Activated CD4-positive, CD25-positive, alpha-beta regulatory T cell treated with anti-CD3 and anti-CD28 coated beads, Interleukin-2, amount 50 U/mL, for 16 hours (primary cell): ENCODE measurements at regions not wholly inside any gene's neighbourhood (a gene's known extent, or its start where the extent isn't known, plus 50 kb on each side); places are given as distances from the start of the nearest gene placed in this dataset.
"Not testable (repeated sequence)": the region's sequence is repeated elsewhere in the genome, so short reads cannot be mapped to it uniquely, and the experiment has no call there.

Experiments used
- DNase-seq: peaks from one replicate; pipeline ENCODE4 v3.0.0-alpha.2; 2020; ENCODE audit warnings: low read depth, low spot score

DNA sequence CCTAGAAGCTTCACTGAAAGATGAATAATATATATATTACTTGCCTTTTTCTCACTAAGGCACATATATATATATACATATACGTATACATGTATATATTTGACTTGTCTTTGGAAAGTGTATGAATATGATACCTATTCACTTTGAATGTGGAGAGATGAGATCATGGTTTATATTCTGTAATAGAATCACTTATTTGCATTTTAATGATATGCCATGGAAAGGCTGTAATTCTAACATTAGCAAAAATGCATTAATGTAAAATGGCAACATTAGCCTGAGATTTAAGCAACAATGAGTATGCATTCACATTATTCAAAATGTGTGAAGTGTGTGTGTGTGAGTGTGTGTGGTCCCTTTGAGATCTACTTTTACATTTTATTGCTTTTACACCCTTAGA is 54.5 kb upstream of the PRKD1 start:
- no peak for DNase-seq

- no peak for DNase-seq
These were observed 55.3 kb upstream of the PRKD1 start for GRCh38 chr14:29982993-29983392.

DNA sequence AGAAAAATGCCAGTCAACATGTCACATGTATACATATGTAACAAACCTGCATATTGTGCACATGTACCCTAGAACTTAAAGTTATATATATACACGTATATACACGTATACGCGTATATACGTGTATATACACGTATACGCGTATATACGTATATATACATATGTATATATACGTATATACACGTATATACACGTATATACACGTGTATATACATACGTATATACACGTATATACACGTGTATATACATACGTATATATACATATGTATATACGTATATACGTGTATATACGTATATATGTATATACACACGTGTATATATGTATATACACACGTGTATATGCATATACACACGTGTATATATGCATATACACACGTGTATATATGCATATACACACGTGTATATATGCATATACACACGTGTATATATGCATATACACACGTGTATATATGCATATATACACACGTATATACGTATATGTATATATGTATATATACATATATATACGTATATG is 62.8 kb upstream of the PRKD1 start:
- DNase-seq: not testable (repeated sequence)

DNA sequence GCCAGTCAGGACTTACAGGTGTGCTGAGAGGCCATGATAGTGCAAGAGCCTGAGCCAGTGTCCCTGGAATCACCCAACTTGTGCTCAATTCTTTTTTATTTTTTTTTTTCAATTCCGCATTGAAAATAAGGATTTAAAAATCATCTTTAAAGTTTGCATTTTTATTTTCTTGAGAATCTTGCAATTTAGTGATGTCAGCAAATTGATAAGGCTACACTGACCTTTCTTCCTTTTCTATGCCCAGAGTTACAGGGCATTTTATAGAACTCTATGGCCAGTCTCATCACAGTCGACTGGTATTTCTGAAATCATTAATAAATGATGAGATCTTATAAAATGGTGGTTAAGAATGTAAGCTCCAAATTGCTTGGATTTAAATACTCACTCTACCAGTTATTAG is 63.3 kb upstream of the PRKD1 start:
- DNase-seq: no peak

GRCh38 chr14:29993143-29993542 is 65.5 kb upstream of the PRKD1 start:
- DNase-seq: no peak

DNA sequence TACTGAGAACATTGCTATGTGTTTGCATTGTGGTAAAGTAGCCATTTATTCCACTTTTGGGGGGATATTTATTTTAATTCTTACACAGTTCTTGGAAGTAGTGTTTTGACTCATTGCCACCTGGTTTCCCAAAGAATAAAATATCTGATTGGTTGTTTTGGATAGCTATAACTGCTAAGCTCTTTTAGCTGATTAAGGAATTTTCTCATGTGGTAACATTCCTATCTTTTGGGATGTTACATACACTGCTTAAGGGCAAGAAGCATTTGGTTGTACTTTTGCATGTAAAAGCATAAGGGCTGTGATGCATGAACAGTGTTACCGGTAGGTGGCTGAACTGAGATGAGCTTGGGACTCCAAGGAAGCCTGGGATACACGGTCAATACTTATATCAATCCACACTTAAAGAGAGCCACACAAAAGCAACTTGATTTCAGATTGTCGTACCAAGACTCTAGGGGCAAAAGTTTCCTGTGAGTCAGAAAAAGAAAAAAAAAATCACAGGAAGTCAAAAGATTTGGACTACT is 71.4 kb upstream of the PRKD1 start:
- no peak for DNase-seq

- DNase-seq: no peak
These were observed 75.2 kb upstream of the PRKD1 start for GRCh38 chr14:30002859-30003258.

GRCh38 chr14:30005114-30005808 is 77.6 kb upstream of the PRKD1 start:
- no peak for DNase-seq

GRCh38 chr14:30006695-30007094 is 79.0 kb upstream of the PRKD1 start:
- no peak for DNase-seq

- DNase-seq: no peak
These were observed 87.8 kb upstream of the PRKD1 start for GRCh38 chr14:30015489-30015888.

DNA sequence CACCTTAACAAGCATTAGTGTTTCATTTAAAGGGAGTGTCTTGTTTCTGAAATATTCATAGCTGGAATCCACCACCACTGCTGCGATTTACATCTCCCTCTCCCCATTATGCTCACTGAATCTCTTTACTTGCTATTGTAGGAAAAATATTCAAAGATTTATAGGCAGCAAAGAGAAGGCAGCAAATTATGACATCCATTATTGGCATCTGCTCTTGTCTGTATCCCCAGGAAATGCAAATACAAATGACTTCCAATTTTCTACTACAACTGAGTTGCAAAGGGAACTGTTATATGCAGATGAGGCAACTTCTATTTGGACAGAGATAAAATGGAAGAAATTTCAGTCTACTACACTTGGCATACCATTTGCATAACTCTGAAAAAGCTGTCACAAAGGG is 88.4 kb upstream of the PRKD1 start:
- DNase-seq: no peak

GRCh38 chr14:30017370-30017993 is 89.8 kb upstream of the PRKD1 start:
- DNase-seq: no peak

GRCh38 chr14:30020271-30020670 is 92.6 kb upstream of the PRKD1 start:
- no peak for DNase-seq

- no peak for DNase-seq
These were observed 93.0 kb upstream of the PRKD1 start for GRCh38 chr14:30020687-30021086.

- not testable (repeated sequence) for DNase-seq
These were observed 95.7 kb upstream of the PRKD1 start for GRCh38 chr14:30023350-30023749.

DNA sequence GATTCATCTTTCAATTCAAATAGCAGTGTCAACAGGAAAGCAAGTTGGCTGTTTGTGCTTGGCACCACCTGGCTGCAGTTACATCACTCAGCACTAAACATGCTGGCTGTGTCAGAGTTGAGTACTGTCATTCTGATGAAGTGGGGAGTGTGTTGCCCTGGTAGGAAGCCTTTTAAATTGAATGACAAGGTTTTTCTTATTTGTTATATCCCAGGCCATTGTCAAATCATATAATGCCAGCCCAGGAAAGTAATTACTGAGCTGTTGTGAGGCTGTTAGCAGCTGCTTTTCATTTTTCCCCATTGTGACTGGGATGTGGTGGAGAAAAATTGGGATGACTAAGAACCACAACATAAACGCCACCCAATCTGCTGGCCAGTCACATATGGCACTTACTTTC is 106.5 kb upstream of the PRKD1 start:
- DNase-seq: no peak

- DNase-seq: no peak
These were observed 107.7 kb upstream of the PRKD1 start for GRCh38 chr14:30035361-30035760.

DNA sequence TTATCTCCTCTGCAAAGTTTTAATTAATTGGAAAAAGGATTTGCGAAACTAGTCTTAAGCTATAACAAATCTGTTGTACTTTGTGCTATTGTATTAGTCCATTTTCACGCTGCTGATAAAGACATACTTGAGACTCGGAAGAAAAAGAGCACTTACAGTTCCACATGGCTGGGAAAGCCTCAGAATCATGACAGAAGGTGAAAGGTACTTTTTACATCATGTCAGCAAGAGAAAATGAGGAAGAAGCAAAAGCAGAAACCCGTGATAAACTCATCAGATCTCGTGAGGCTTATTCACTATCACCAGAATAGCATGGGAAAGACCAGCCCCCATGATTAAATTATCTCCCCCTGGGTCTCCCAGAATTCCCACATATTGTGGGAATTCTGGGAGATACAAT is 118.1 kb upstream of the PRKD1 start:
- no peak for DNase-seq

DNA sequence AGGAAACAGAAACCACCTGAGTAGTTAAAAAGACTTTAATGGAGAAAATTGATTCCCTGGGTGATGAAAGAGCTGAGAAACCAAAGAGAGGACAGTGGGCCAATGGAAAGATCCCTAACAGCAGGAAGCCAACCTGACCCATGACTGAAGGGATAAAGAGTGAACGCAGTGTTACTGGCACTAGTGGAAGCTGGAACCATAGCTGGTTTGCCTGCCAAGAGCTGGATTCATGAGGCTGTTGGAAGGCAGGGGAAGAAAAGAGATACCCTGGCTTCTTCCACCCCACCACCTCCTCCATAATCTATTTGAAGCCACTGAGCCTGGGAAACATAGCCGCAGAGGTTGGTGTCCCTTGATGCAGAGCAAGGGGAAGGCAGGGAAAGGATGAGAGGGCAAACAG is 125.5 kb upstream of the PRKD1 start:
- no peak for DNase-seq

DNA sequence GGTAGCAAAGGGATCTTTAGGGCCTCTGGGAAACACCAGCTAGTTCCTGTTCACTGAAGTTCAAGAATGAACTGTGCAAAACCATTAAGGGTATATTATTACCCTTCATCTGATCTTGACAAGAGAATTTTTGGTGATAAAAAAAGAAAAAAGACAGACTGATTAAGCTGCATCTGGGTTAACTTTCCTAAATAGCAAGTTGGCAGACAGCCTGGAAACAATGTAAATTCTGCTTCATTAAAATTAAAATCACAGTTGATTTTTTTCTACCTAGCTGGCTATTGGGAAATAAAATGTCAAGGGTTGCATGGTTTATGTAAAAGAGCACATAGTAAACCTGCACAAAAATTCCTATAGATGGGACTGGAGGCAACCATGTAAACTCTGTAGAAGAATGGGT is 126.6 kb upstream of the PRKD1 start:
- DNase-seq: no peak

- DNase-seq: no peak
These were observed 130.8 kb upstream of the PRKD1 start for GRCh38 chr14:30058401-30058800.

DNA sequence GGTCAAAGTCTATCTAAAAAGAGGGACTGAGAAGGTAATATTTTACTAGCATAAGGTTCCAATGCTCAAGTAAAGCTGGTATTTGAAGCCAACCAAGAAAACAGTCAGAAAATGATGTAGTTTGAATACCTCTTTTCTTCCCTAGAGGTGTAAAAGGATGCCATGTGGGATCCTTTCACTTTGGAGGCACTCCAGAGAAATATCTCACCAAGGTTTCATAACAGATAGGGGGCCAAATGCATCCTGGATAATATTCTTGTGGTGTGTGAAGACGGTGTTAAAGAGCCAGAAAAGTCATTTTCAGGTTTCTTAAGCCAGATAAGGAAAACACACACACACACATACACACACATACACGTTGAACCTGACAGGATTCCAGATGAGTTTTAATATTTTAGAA is 136.1 kb upstream of the PRKD1 start:
- no peak for DNase-seq

GRCh38 chr14:30064454-30064853 is 136.8 kb upstream of the PRKD1 start:
- no peak for DNase-seq
